Panc1 (cell line): ENCODE measurements at regions not wholly inside any gene's neighbourhood (a gene's known extent, or its start where the extent isn't known, plus 50 kb on each side); places are given as distances from the start of the nearest gene placed in this dataset.

ENCODE experiments used
- ATAC-seq: fragments of 200-7000 bp; cut with Tn5 transposase; 2 replicates; pipeline ENCODE4 v1.9.1; 2020; ENCODE audit warnings: mild to moderate bottlenecking, moderate library complexity
- BruUV-seq: library from RNA; stranded (reverse); fragments of 400-500 nt; replicated peaks from 2 replicates; lab custom pipeline; 2021; lab: Mats Ljungman, UMichigan
- CTCF ChIA-PET: fragments of 300-600 bp; sonication (Branson Sonifier 250); formaldehyde crosslinking; loops from one replicate; lab custom pipeline; 2022; ENCODE audit warnings: antibody characterized with exemption; lab: Charles Lee
- POLR2A ChIA-PET: fragments of 300-600 bp; sonication (Branson Sonifier 250); formaldehyde crosslinking; loops from one replicate; lab custom pipeline; 2022; ENCODE audit warnings: antibody characterized with exemption; lab: Charles Lee
- DNase-seq: peaks from one replicate; pipeline ENCODE4 v3.0.0-alpha.2; 2010; ENCODE audit warnings: low read depth, low spot score
- H3K27ac ChIP-seq: 2 replicates; pipeline ENCODE4 v1.5.1; 2011; ENCODE audit warnings: mild to moderate bottlenecking, low read length, inconsistent platforms
- H3K27me3 ChIP-seq: fragments of 200-500 bp; sonication (Bioruptor generic); 2 replicates; pipeline ENCODE4 v1.6.0; 2014; ENCODE audit warnings: low read length, inconsistent platforms; ENCODE audit not compliant: control insufficient read depth, insufficient read depth
- H3K36me3 ChIP-seq: fragments of 200-500 bp; sonication (Bioruptor generic); 2 replicates; pipeline ENCODE4 v1.5.1; 2014; ENCODE audit warnings: inconsistent platforms, mild to moderate bottlenecking, low read length, moderate library complexity; ENCODE audit not compliant: control insufficient read depth, insufficient read depth
- H3K4me1 ChIP-seq: 2 replicates; pipeline ENCODE4 v1.5.1; 2011; ENCODE audit warnings: inconsistent platforms, mild to moderate bottlenecking, low read length, moderate library complexity; ENCODE audit not compliant: control insufficient read depth, insufficient read depth
- H3K4me3 ChIP-seq, 2 experiments: 2 replicates each; pipeline ENCODE4 v1.5.1; 2011 to 2012; ENCODE audit warnings: low read depth in 2 of 2, low read length in 2 of 2, mild to moderate bottlenecking in 2 of 2, inconsistent platforms in 1 of 2, moderate library complexity in 1 of 2
- H3K9me3 ChIP-seq: fragments of 200-500 bp; sonication (Bioruptor generic); 2 replicates; pipeline ENCODE4 v1.5.1; 2014; ENCODE audit warnings: low read depth, mild to moderate bottlenecking, inconsistent platforms, low read length, moderate library complexity; ENCODE audit not compliant: control insufficient read depth, insufficient read depth
- CTCF ChIP-seq: fragments of 450-650 bp; IDR thresholded peaks from 2 replicates; pipeline ENCODE4 v1.5.1; 2017; ENCODE audit warnings: mild to moderate bottlenecking
- POLR2AphosphoS5 ChIP-seq: IDR thresholded peaks from 2 replicates; pipeline ENCODE4 v1.6.1; 2012; ENCODE audit warnings: mild to moderate bottlenecking, low read depth, low read length, moderate library complexity
- REST ChIP-seq, 2 experiments: IDR thresholded peaks; 2 replicates each; pipeline ENCODE4 v1.6.1; 2011 to 2012; ENCODE audit warnings: low read depth in 2 of 2, control low read depth in 1 of 2, low read length in 1 of 2, mild to moderate bottlenecking in 1 of 2, moderate library complexity in 1 of 2; ENCODE audit not compliant: insufficient read depth in 1 of 2
- SIN3A ChIP-seq: IDR thresholded peaks from 2 replicates; pipeline ENCODE4 v1.6.1; 2012; ENCODE audit warnings: low read depth, mild to moderate bottlenecking, low read length, moderate library complexity, borderline replicate concordance; ENCODE audit not compliant: insufficient read depth
- TCF7L2 ChIP-seq: IDR thresholded peaks from 2 replicates; pipeline ENCODE4 v1.6.1; 2011; ENCODE audit warnings: mild to moderate bottlenecking, low read depth, low read length, inconsistent platforms
- in situ Hi-C: cut with HindIII; loops from 2 replicates; pipeline ENCODE4 v1.10.0; 2016; ENCODE audit warnings: low sequenced_read_pairs, low pct_unique_long_range_greater_than_20kb
- intact Hi-C: fragments of 100-400 bp; cut with micrococcal nuclease; formaldehyde crosslinking; loops from one replicate; pipeline ENCODE4 v1.10.0; 2022; ENCODE audit not compliant: unreplicated experiment

GRCh38 chr1:166507347-166507746, 331.9 kb upstream of the POGK start:
- H3K36me3 ChIP-seq, result no peaks in the 10 kb centered on the region
- H3K9me3 ChIP-seq, result no peaks in the 10 kb centered on the region
- no TSS peak for BruUV-seq
- in situ Hi-C loops (no loop called here), intact Hi-C loops (no loop called here)
- no peak overlapping the region for H3K27ac ChIP-seq
- ChIA-PET CTCF (no interaction called here), POLR2A (no interaction called here)
- H3K27me3 ChIP-seq, result no peaks in the 10 kb centered on the region; the same call in 1 of the 2 replicates
- DNase-seq (no peak), ATAC-seq (no peak)
- H3K4me3 ChIP-seq, result no peak overlapping the region
- TF ChIP-seq CTCF, result no peak
- no peak for TF ChIP-seq REST (IDR thresholded peaks at IDR 0.05; ENCODE audit: insufficient read depth in 1 of 2, low read depth in 2 of 2, low read length in 1 of 2)
- TF ChIP-seq SIN3A, result no peak
- TF ChIP-seq POLR2AphosphoS5, result no peak
- TF ChIP-seq TCF7L2, result no peak
- no peaks in the 10 kb centered on the region for H3K4me1 ChIP-seq

- TF ChIP-seq SIN3A, result no peak
- no peak for TF ChIP-seq REST (IDR thresholded peaks at IDR 0.05; ENCODE audit: insufficient read depth in 1 of 2, low read depth in 2 of 2, low read length in 1 of 2)
- TF ChIP-seq TCF7L2, result no peak
- no peak for TF ChIP-seq POLR2AphosphoS5
- TF ChIP-seq CTCF, result no peak
- in situ Hi-C loops, result no loop called here
- ATAC-seq (no peak), DNase-seq (no peak)
- POLR2A ChIA-PET, result no interaction called here
- Histone ChIP-seq H3K27me3 (no peaks in the 10 kb centered on the region; the same call in 1 of the 2 replicates), H3K4me1 (no peaks in the 10 kb centered on the region), H3K27ac (no peak overlapping the region), H3K36me3 (no peaks in the 10 kb centered on the region), H3K9me3 (0 out of 2 replicates have a peak, but pooled peaks cover 3% of the 10 kb centered on the region), H3K4me3 (no peak overlapping the region)
- CTCF ChIA-PET, result no interaction called here
- no TSS peak for BruUV-seq
- intact Hi-C loops, result no loop called here
Measured at GRCh38 chr1:166511761-166512160, 327.5 kb upstream of the POGK start.
